PC-9 (cell line): ENCODE measurements at regions not wholly inside any gene's neighbourhood (a gene's known extent, or its start where the extent isn't known, plus 50 kb on each side); places are given as distances from the start of the nearest gene placed in this dataset.
"Not testable (repeated sequence)": the region's sequence is repeated elsewhere in the genome, so short reads cannot be mapped to it uniquely, and the experiment has no call there.

Experiments
- BruUV-seq: library from RNA; stranded (reverse); fragments of 400-500 nt; replicated peaks from 2 replicates; lab custom pipeline; 2021; lab: Mats Ljungman, UMichigan
- CTCF ChIA-PET: fragments of 300-600 bp; sonication (Branson Sonifier 250); formaldehyde crosslinking; loops from one replicate; lab custom pipeline; 2022; ENCODE audit warnings: antibody characterized with exemption; lab: Charles Lee
- POLR2A ChIA-PET: fragments of 300-600 bp; sonication (Branson Sonifier 250); formaldehyde crosslinking; loops from one replicate; lab custom pipeline; 2022; ENCODE audit warnings: antibody characterized with exemption; ENCODE audit not compliant: unreplicated experiment; lab: Charles Lee
- DNase-seq, 2 experiments: peaks; one replicate each; pipeline versions ENCODE4 v3.0.0 to v3.0.0-alpha.2; 2015 to 2022; ENCODE audit warnings: mixed read lengths in 1 of 2
- H2AFZ ChIP-seq: fragments of 200-600 bp; sonication (generic); 2 replicates; pipeline ENCODE4 v1.8.1; 2017; ENCODE audit warnings: antibody characterized with exemption
- H3F3A ChIP-seq: fragments of 200-600 bp; sonication (generic); 2 replicates; pipeline ENCODE4 v1.8.1; 2017; ENCODE audit warnings: antibody characterized with exemption, mild to moderate bottlenecking, low read depth; ENCODE audit not compliant: insufficient read depth
- H3K27ac ChIP-seq: fragments of 200-600 bp; sonication (generic); 2 replicates; pipeline ENCODE4 v1.6.1; 2016; ENCODE audit warnings: mixed run types
- H3K27me3 ChIP-seq: fragments of 200-600 bp; sonication (generic); 2 replicates; pipeline ENCODE4 v1.6.1; 2016; ENCODE audit warnings: low read depth, mixed run types; ENCODE audit not compliant: insufficient read depth
- H3K36me3 ChIP-seq: fragments of 200-600 bp; sonication (generic); 2 replicates; pipeline ENCODE4 v1.6.1; 2016; ENCODE audit warnings: low read depth, mixed run types
- H3K4me1 ChIP-seq: fragments of 200-600 bp; sonication (generic); replicated peaks from 2 replicates; pipeline ENCODE4 v1.6.1; 2016; ENCODE audit warnings: mixed run types; ENCODE audit not compliant: insufficient read depth
- H3K4me2 ChIP-seq: fragments of 200-600 bp; sonication (generic); 2 replicates; pipeline ENCODE4 v1.6.1; 2017; ENCODE audit warnings: mixed run types
- H3K4me3 ChIP-seq: fragments of 200-600 bp; sonication (generic); 2 replicates; pipeline ENCODE4 v1.6.1; 2016; ENCODE audit warnings: mixed run types
- H3K79me2 ChIP-seq: fragments of 200-600 bp; sonication (generic); 2 replicates; pipeline ENCODE4 v1.6.1; 2017; ENCODE audit warnings: low read depth, mixed run types
- H3K9me2 ChIP-seq: fragments of 200-600 bp; sonication (generic); 2 replicates; pipeline ENCODE4 v1.8.1; 2017; ENCODE audit warnings: mild to moderate bottlenecking; ENCODE audit not compliant: insufficient read depth
- H3K9me3 ChIP-seq: fragments of 200-600 bp; sonication (generic); 2 replicates; pipeline ENCODE4 v1.8.1; 2016; ENCODE audit warnings: low read depth; ENCODE audit not compliant: insufficient read depth
- H4K20me1 ChIP-seq: fragments of 200-600 bp; sonication (generic); 2 replicates; pipeline ENCODE4 v1.8.1; 2017; ENCODE audit not compliant: insufficient read depth
- CTCF ChIP-seq: fragments of 200-600 bp; sonication (generic); conservative IDR thresholded peaks from 2 replicates; pipeline ENCODE4 v1.6.1; 2017; ENCODE audit warnings: mixed run types, antibody characterized with exemption, mild to moderate bottlenecking, moderate library complexity
- EZH2 ChIP-seq: fragments of 200-600 bp; sonication (generic); IDR thresholded peaks from 2 replicates; pipeline ENCODE4 v1.8.0; 2017; ENCODE audit warnings: antibody characterized with exemption, low read depth
- intact Hi-C: fragments of 100-400 bp; cut with micrococcal nuclease; formaldehyde crosslinking; loops from one replicate; pipeline ENCODE4 v1.10.0; 2022; ENCODE audit not compliant: unreplicated experiment

- Histone ChIP-seq H2AFZ (no peak overlapping the region), H3K79me2 (no peaks in the 10 kb centered on the region), H3K27ac (no peak overlapping the region), H3K9me2 (no peaks in the 10 kb centered on the region), H3K4me3 (no peak overlapping the region), H3K27me3 (peaks cover 24% of the 10 kb centered on the region), H3K4me2 (no peak overlapping the region), H3K36me3 (no peaks in the 10 kb centered on the region), H3K4me1 (no peaks in the 10 kb centered on the region), H3K9me3 (no peaks in the 10 kb centered on the region), H4K20me1 (no peaks in the 10 kb centered on the region), H3F3A (no peaks in the 10 kb centered on the region)
- DNase-seq, result no peak
- no peak for TF ChIP-seq EZH2
- TF ChIP-seq CTCF, result no peak
- no TSS peak for BruUV-seq
- intact Hi-C loops, result no loop called here
- ChIA-PET CTCF (no interaction called here), POLR2A (no interaction called here)
These were observed 193.7 kb downstream of the MSX2 start for GRCh38 chr5:174917976-174918554.

GRCh38 chr5:174917435-174917834 is 193.1 kb downstream of the MSX2 start:
- H3K4me2 ChIP-seq, H3K9me3 ChIP-seq, BruUV-seq, H3K9me2 ChIP-seq, H3K36me3 ChIP-seq, H3F3A ChIP-seq, H3K79me2 ChIP-seq, H3K27ac ChIP-seq, DNase-seq, CTCF ChIA-PET, intact Hi-C loops, H3K4me3 ChIP-seq, H2AFZ ChIP-seq, H3K4me1 ChIP-seq, POLR2A ChIA-PET, H4K20me1 ChIP-seq: not testable (repeated sequence)
- H3K27me3 ChIP-seq, result peaks cover 18% of the 10 kb centered on the region

GRCh38 chr5:174916924-174917323 is 192.5 kb downstream of the MSX2 start:
- H3K27me3 ChIP-seq, result peaks cover 16% of the 10 kb centered on the region; the same call in 1 of the 2 replicates
- BruUV-seq, H3K9me2 ChIP-seq, H3K9me3 ChIP-seq, H2AFZ ChIP-seq, H3K4me1 ChIP-seq, H3K79me2 ChIP-seq, H4K20me1 ChIP-seq, H3K27ac ChIP-seq, POLR2A ChIA-PET, CTCF ChIA-PET, H3K4me2 ChIP-seq, H3K4me3 ChIP-seq, H3F3A ChIP-seq, intact Hi-C loops, H3K36me3 ChIP-seq, DNase-seq: not testable (repeated sequence)

- no peaks in the 10 kb centered on the region for H4K20me1 ChIP-seq
- H3K36me3 ChIP-seq, result no peaks in the 10 kb centered on the region
- H3F3A ChIP-seq, result no peaks in the 10 kb centered on the region
- no TSS peak for BruUV-seq
- no peaks in the 10 kb centered on the region for H3K9me2 ChIP-seq
- H3K9me3 ChIP-seq, result no peaks in the 10 kb centered on the region
- no peak for TF ChIP-seq EZH2
- H3K79me2 ChIP-seq, result no peaks in the 10 kb centered on the region
- no peaks in the 10 kb centered on the region for H3K4me1 ChIP-seq
- no peak overlapping the region for H3K27ac ChIP-seq
- DNase-seq, result no peak
- H3K4me2 ChIP-seq, result no peak overlapping the region
- intact Hi-C loops, result no loop called here
- peaks cover 16% of the 10 kb centered on the region; the same call in 1 of the 2 replicates for H3K27me3 ChIP-seq
- H2AFZ ChIP-seq, result no peak overlapping the region
- no peak overlapping the region for H3K4me3 ChIP-seq
- POLR2A ChIA-PET, result no interaction called here
- CTCF ChIA-PET, result no interaction called here
These were observed 191.8 kb downstream of the MSX2 start for GRCh38 chr5:174916227-174916626.
